ENCODE measurements at regions not wholly inside any gene's neighbourhood (a gene's known extent, or its start where the extent isn't known, plus 50 kb on each side); places are given as distances from the start of the nearest gene placed in this dataset.

- TF ChIP-seq CTCF (optimal IDR thresholded peaks at IDR 0.05 in 1 of 3, IDR thresholded peaks at IDR 0.05 in 1 of 3, conservative IDR thresholded peaks at IDR 0.05 in 1 of 3; ENCODE audit: extremely low read depth in 1 of 3, insufficient read depth in 2 of 3, low read length in 3 of 3) (no peak), EZH2 (IDR thresholded peaks at IDR 0.05; ENCODE audit: low read length) (no peak)
Observed at GRCh38 chr3:105013657-105014056, 353.1 kb upstream of the ALCAM start.
